ENCODE measurements at regions not wholly inside any gene's neighbourhood (a gene's known extent, or its start where the extent isn't known, plus 50 kb on each side); places are given as distances from the start of the nearest gene placed in this dataset.

DNA sequence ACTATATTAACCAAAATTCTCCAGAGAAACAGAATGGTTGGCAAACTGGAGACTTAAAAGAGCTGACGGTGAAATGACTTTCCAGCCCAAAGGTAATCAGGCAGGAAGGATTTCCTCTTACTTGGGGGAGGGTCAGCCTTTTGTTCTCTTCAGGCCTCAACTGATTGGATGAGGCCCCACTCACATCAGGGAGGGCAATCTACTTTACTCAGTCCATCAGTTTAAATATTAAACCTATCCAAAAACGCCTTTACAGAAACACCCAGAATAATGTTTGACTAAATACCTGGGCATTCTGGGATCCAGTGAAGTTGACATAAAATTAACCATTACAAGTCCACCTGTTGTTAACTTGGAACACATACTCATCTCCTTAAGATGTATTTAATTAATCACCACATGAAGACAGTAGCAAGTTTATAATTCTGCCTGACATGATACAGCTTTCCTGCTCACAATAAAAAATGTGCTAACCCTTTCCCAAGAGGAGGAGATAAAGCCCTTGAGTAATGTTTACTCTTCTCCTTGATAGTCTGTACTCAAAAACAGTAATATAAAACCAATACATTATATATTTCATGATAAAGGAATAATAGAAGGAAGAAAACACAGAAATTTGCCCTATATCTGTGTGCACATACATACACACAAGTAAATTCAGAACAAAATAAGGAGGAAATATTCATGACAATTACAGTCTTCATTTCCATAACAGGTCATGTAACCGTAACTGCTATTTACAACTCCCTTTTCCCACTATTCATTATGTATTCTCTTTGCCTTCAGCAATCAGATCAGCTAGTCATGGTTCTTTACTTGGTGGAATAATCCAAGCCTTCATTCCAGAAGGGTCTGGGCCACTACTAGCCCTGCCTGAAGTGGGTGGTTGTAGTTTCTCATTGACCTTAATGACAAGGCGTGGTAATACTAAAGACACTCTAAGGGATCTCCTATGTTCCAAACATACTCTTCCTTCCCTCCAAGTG, 107.5 kb upstream of the RUNX1 start:
- Mint-ChIP-seq H3K27ac (no peak overlapping the region), H3K9me3 (peaks cover 16 to 18% of the 10 kb centered on the region in 2 donors), H3K36me3 (peaks cover 4 to 7% of the 10 kb centered on the region in 2 donors), H3K27me3 (no peaks in the 10 kb centered on the region), H3K4me3 (no peak overlapping the region), H3K4me1 (no peaks in the 10 kb centered on the region)
- no peak for DNase-seq
- no peak for ATAC-seq (replicated peaks)

- no peak for ATAC-seq (replicated peaks)
- H3K27me3 Mint-ChIP-seq: no peaks in the 10 kb centered on the region
- peaks cover 4 to 5% of the 10 kb centered on the region in 2 donors for H3K4me1 Mint-ChIP-seq
- H3K4me3 Mint-ChIP-seq: no peak overlapping the region
- H3K36me3 Mint-ChIP-seq: peaks cover 4 to 11% of the 10 kb centered on the region in 2 donors
- peaks cover 18% of the 10 kb centered on the region in 2 donors for H3K9me3 Mint-ChIP-seq
- no peak for DNase-seq
- no peak overlapping the region for H3K27ac Mint-ChIP-seq
Measured at GRCh38 chr21:35154788-35155187, 105.7 kb upstream of the RUNX1 start.

DNA sequence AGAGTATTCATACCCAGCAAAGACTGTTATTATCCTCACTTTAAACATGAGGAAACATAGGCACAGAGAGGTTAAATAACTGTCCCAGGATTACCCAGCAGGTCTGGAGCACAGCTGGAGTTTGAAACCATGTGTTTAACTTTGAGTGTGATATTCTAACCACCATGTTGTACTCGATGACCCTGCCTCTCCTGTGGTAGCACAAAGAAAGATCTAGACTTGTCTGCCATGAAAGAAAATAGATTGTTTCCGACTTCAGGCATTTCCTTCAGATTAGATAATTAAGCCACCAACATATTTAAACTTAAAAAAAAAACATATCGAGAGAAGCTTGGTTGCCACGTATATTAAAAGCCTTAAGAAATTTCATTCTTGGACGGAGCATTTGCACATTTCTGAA, 104.6 kb upstream of the RUNX1 start:
- Mint-ChIP-seq H3K9me3 (peaks cover 14 to 15% of the 10 kb centered on the region in 2 donors), H3K27me3 (no peaks in the 10 kb centered on the region), H3K36me3 (peaks cover 4 to 11% of the 10 kb centered on the region in 2 donors), H3K4me3 (no peak overlapping the region), H3K27ac (no peak overlapping the region), H3K4me1 (peaks cover 4 to 5% of the 10 kb centered on the region in 2 donors)
- DNase-seq (no peak), ATAC-seq (replicated peaks) (no peak)

DNA sequence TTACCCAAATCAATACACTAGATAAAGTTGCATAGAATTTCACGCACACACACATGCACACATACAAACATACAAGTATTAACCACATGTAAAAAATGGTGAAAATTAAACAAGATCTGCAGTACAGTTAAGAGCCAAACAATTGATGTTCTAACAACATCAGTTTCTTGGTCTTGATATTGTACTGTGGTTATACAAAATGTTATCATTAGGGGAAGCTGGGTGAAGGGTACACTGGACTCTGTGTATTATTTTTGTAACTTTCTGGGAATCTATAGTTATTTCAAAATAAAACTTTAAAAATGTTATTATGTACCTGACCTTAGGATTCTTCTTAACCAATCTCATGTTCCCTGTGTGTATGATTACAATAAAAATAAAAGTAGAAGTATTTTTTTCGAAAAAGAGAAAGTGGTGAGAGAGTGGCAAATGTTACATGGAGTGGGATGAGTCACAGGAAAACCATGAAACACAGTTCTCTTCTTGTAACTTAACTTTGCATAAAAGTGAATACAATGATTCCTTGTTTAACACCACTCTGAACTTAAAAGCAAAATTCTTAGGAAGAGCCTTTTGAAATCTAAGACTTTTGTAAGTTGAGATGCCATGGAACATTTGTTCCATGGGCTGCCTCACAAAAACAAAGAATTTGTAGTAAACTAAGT, 101.6 kb upstream of the RUNX1 start:
- no peak for DNase-seq
- Mint-ChIP-seq H3K4me3 (no peak overlapping the region), H3K36me3 (peaks cover 0 to 3% of the 10 kb centered on the region in 2 donors), H3K27ac (no peak overlapping the region), H3K9me3 (peaks cover 3 to 4% of the 10 kb centered on the region in 2 donors), H3K4me1 (peaks cover 4 to 11% of the 10 kb centered on the region in 2 donors), H3K27me3 (no peaks in the 10 kb centered on the region)
- peak; percentile 29 to 38 for ATAC-seq (replicated peaks)

- H3K27me3 Mint-ChIP-seq: no peaks in the 10 kb centered on the region
Measured at GRCh38 chr21:35149698-35150097, 100.6 kb upstream of the RUNX1 start.

DNA sequence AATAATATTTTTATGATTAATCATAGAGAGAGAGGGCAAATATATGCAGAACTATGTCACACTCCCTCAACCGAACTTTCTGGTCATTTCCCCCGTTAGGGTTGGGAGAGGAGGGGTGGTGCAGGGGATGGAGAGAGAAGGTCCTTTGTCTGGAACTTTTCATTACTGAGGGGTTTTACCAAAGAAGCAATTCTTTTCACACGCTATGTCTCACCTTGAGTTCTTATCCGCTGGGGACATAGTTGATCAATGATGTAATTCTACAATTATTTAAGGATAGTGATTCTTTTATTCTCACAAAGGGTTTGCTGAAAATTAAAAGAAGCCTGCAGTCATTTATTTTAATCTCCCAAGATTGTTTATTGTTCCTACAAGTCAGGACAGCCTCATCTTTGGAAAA, 98.3 kb upstream of the RUNX1 start:
- Mint-ChIP-seq H3K27me3 (no peaks in the 10 kb centered on the region), H3K9me3 (peaks cover 3 to 4% of the 10 kb centered on the region in 2 donors), H3K27ac (no peak overlapping the region), H3K4me1 (peaks cover 4 to 11% of the 10 kb centered on the region in 2 donors), H3K36me3 (peaks cover 0 to 3% of the 10 kb centered on the region in 2 donors), H3K4me3 (no peak overlapping the region)
- no peak for ATAC-seq (replicated peaks)
- no peak for DNase-seq

More at GRCh38 chr21:35149698-35150097, 100.6 kb upstream of the RUNX1 start:
- Mint-ChIP-seq H3K36me3 (peaks cover 0 to 3% of the 10 kb centered on the region in 2 donors), H3K27ac (no peak overlapping the region), H3K4me1 (peaks cover 4 to 11% of the 10 kb centered on the region in 2 donors), H3K4me3 (no peak overlapping the region), H3K9me3 (peaks cover 3 to 4% of the 10 kb centered on the region in 2 donors)
- no peak for ATAC-seq (replicated peaks)
- DNase-seq: no peak

- ATAC-seq (replicated peaks): no peak
- Mint-ChIP-seq H3K9me3 (peaks cover 0 to 3% of the 10 kb centered on the region in 2 donors), H3K27me3 (no peaks in the 10 kb centered on the region), H3K4me1 (peaks cover 2 to 6% of the 10 kb centered on the region in 2 donors), H3K36me3 (peaks cover 0 to 3% of the 10 kb centered on the region in 2 donors), H3K27ac (peak overlapping the region; percentile 39), H3K4me3 (no peak overlapping the region)
- DNase-seq: no peak
Measured at GRCh38 chr21:35145626-35146233, 96.6 kb upstream of the RUNX1 start.

DNA sequence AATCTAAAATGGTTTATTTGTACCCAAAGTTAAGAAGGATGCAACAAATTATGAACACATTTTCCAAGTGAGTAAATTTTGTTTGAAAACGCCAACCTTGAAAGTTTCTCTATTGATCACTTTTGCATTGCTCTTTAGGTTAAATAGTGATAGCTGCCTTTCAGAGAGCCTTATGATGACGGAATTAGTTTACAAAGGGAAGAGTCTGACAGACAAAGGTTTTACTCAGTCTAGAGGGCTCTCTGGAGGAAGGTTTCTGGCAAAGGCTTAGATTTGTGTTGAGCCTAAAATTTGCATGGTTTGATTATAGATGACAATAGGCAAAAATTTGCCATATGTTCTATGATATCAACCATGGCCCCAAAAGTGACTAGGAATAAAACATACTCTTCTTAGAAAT, 95.9 kb upstream of the RUNX1 start:
- H3K9me3 Mint-ChIP-seq: no peaks in the 10 kb centered on the region
- H3K27ac Mint-ChIP-seq: no peak overlapping the region
- H3K4me3 Mint-ChIP-seq: no peak overlapping the region
- H3K36me3 Mint-ChIP-seq: no peaks in the 10 kb centered on the region
- H3K27me3 Mint-ChIP-seq: no peaks in the 10 kb centered on the region
- no peak for DNase-seq
- peaks cover 3 to 6% of the 10 kb centered on the region in 2 donors for H3K4me1 Mint-ChIP-seq
- no peak for ATAC-seq (replicated peaks)

- H3K4me3 Mint-ChIP-seq: no peak overlapping the region
- H3K36me3 Mint-ChIP-seq: no peaks in the 10 kb centered on the region
- no peak overlapping the region for H3K27ac Mint-ChIP-seq
- peaks cover 16 to 23% of the 10 kb centered on the region in 2 donors for H3K4me1 Mint-ChIP-seq
- no peaks in the 10 kb centered on the region for H3K27me3 Mint-ChIP-seq
- DNase-seq (no peak), ATAC-seq (replicated peaks) (no peak)
- no peaks in the 10 kb centered on the region for H3K9me3 Mint-ChIP-seq
Measured at GRCh38 chr21:35142036-35142815, 93.1 kb upstream of the RUNX1 start.

DNA sequence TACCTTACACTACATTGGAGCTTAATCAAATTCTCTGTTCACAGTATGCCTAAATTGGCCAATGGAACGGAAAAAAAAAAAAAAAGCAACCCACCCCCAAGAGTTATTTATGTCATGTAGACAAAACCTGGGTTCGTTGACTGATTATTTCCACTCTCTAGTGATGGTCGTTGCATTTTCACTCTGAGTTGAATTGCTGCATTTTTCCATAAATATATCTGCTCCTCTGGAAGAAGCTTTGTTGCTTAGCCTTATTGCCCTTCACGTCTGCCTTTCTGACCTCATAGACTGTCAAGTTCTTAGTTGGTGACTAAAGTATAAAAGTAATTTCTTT, 90.2 kb upstream of the RUNX1 start:
- DNase-seq (peak; percentile 4), ATAC-seq (replicated peaks) (peak; percentile 67 to 69)
- no peaks in the 10 kb centered on the region for H3K27me3 Mint-ChIP-seq
- no peaks in the 10 kb centered on the region for H3K36me3 Mint-ChIP-seq
- peak overlapping the region; percentile 89 for H3K27ac Mint-ChIP-seq
- H3K9me3 Mint-ChIP-seq: no peaks in the 10 kb centered on the region
- H3K4me1 Mint-ChIP-seq: peaks cover 33 to 48% of the 10 kb centered on the region in 2 donors
- peak overlapping the region in 1 of 2 donors; percentile 53 for H3K4me3 Mint-ChIP-seq

GRCh38 chr21:35138665-35139381, 89.7 kb upstream of the RUNX1 start:
- Mint-ChIP-seq H3K4me1 (peaks cover 35 to 52% of the 10 kb centered on the region in 2 donors), H3K4me3 (peak overlapping the region; percentile 53 to 68), H3K27ac (peak overlapping the region; percentile 89), H3K9me3 (no peaks in the 10 kb centered on the region), H3K36me3 (no peaks in the 10 kb centered on the region), H3K27me3 (no peaks in the 10 kb centered on the region)
- DNase-seq (peak; percentile 39), ATAC-seq (replicated peaks) (peak; percentile 78 to 86)

DNA sequence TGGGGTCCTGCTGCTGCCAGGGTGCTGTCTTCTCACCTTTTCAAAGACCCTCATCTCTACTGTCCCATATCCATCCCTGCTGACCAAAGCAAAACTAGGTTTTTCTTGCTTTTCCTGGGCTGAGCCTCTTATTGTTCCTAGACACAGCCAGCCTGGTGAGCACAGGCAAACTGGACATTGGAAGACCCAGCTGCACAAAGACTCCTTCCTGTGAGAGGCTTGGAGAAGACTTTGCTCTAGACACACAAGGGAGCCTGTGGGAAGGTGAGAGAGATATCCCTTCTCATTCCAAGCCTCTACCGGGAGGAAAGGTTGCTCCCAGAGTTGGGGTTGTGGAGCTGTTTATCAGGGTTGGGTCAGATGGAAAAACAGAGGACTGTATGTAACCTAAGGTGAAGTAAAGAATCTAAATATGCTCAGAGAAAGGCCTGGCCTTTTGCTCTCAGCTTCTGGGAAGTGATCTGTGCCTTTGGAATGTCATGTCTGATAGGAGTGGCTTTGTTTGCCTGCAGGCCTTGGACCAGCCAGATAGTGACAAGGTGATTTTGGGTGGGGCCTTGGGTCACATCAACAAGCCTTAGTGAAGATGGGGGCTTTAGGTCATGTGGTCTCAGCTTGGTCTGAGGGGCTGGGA, 87.6 kb upstream of the RUNX1 start:
- no peak for DNase-seq
- Mint-ChIP-seq H3K4me3 (peak overlapping the region in 1 of 2 donors; percentile 66), H3K36me3 (no peaks in the 10 kb centered on the region), H3K9me3 (no peaks in the 10 kb centered on the region), H3K4me1 (peaks cover 37 to 52% of the 10 kb centered on the region in 2 donors), H3K27ac (peak overlapping the region; percentile 42), H3K27me3 (no peaks in the 10 kb centered on the region)
- no peak for ATAC-seq (replicated peaks)

GRCh38 chr21:35136106-35136505, 87.0 kb upstream of the RUNX1 start:
- Mint-ChIP-seq H3K27me3 (no peaks in the 10 kb centered on the region), H3K9me3 (no peaks in the 10 kb centered on the region), H3K4me3 (peak overlapping the region in 1 of 2 donors; percentile 66), H3K4me1 (peaks cover 37 to 52% of the 10 kb centered on the region in 2 donors), H3K36me3 (no peaks in the 10 kb centered on the region), H3K27ac (no peak overlapping the region)
- peak in 1 of 2 donors; percentile 30 for ATAC-seq (replicated peaks)
- no peak for DNase-seq

Measured in stimulated activated naive B cell treated with anti-CD40 and anti-IgM and Interleukin-4, amounts not matched to agents 10 μg/mL and 1 μg/mL and 100 μg/mL, for 72 hours (primary cell).